VCaP (cell line): ENCODE measurements at regions not wholly inside any gene's neighbourhood (a gene's known extent, or its start where the extent isn't known, plus 50 kb on each side); places are given as distances from the start of the nearest gene placed in this dataset.

Experiments
- H3K27ac ChIP-seq: fragments of 450-650 bp; 2 replicates; pipeline ENCODE4 v1.5.1; 2017
- TF ChIP-seq, protein P1 (sequence below): fragments of 450-650 bp; conservative IDR thresholded peaks from 2 replicates; pipeline ENCODE4 v1.5.1; 2017; ENCODE audit warnings: mild to moderate bottlenecking, moderate library complexity

- H3K27ac ChIP-seq, result no peak overlapping the region
- TF ChIP-seq, protein P1, sequence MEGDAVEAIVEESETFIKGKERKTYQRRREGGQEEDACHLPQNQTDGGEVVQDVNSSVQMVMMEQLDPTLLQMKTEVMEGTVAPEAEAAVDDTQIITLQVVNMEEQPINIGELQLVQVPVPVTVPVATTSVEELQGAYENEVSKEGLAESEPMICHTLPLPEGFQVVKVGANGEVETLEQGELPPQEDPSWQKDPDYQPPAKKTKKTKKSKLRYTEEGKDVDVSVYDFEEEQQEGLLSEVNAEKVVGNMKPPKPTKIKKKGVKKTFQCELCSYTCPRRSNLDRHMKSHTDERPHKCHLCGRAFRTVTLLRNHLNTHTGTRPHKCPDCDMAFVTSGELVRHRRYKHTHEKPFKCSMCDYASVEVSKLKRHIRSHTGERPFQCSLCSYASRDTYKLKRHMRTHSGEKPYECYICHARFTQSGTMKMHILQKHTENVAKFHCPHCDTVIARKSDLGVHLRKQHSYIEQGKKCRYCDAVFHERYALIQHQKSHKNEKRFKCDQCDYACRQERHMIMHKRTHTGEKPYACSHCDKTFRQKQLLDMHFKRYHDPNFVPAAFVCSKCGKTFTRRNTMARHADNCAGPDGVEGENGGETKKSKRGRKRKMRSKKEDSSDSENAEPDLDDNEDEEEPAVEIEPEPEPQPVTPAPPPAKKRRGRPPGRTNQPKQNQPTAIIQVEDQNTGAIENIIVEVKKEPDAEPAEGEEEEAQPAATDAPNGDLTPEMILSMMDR, result no peak
These were observed 413.7 kb downstream of the PPP3CA start for GRCh38 chr4:100933628-100934027.

DNA sequence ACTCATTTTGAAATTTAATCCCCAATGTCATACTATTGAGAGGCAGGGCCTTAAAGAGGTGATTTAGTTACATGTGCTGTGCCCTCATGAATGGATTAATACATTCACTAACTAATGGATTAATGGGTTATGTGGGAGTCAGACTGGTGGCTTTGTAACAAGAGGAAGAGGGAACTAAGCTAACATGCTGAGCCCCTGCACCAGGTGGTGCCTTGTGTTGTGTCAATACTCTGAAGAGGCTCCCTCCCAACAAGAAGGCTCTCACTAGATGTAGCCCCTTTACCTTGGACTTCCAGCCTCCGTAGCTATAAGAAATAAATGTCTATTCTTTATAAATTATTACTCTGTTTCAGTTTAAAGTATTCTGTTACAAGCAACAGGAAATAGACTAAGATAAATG lies 411.9 kb upstream of the EMCN start:
- TF ChIP-seq, protein P1, result no peak
- no peak overlapping the region for H3K27ac ChIP-seq

- H3K27ac ChIP-seq, result no peak overlapping the region
- TF ChIP-seq, protein P1, result no peak
These were observed 411.3 kb upstream of the EMCN start for GRCh38 chr4:100929135-100929534.

DNA sequence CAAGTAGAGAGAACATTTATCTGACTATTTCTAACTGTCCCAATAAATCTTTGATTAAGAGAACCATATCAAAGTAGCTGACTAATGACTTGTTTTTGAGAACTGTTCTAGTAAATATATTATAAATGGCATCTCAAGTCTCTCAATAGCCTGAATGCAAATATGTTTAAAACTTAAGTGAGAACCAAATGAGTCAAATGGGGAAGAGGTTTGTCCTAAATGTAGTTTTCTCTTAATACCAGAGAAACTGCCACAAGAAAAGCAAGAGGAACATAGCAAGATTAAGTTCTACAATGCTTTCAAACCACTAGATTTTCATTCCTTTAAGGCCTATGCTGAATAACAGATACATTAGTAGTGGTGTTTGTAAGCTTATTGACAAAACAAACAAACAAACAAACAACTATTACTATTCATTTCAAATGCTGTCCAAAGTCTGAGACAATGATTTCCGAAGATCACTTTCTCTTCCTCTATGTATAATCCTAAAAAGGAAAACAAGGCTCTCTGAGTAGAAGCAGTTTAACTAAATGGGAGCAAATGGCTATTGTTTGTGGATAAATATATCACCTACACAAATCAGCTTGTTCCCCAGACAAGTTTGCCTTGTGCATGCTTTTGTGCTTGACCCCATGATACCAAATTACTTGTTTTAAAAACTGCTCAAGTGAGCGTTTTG lies 408.4 kb upstream of the EMCN start:
- TF ChIP-seq, protein P1, result no peak
- no peak overlapping the region for H3K27ac ChIP-seq

DNA sequence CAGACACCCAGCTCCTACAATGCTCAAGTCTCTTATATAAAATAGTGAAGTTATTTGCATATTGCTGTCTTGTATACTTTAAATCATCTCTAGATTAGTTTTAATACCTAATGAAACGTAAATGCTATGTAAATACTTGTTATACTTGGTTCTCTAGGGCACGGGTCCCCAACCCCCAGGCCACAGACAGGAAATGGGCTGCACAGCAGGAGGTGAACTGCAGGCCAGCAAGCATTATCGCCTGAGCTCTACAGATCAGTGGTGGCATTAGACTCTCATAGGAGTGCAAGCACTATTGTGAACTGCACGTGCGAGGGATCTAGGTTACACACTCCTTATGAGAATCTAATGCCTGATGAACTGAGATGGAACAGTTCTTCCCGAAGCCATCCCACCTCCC lies 395.9 kb upstream of the EMCN start:
- TF ChIP-seq, protein P1, result no peak

DNA sequence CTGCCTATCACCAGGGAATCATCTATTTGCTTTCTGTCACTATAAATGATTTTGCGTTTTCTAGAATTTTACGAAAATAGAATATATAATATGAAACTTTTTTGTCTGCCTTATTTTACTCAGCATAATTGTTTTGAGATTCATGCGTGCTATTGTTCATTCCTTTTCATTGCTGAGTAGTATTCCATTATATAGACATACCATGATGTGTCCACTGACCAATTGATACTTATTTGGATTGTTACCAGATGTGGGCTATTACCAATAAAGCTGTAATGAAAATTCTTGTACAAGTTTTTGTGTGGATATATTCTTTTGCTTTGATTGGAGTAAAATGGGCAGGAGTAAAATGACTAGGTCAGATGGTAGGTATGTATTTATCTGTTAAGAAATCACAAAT lies 390.7 kb upstream of the EMCN start:
- H3K27ac ChIP-seq, result peak overlapping the region; percentile 56; the same call in 1 of the 2 replicates
- TF ChIP-seq, protein P1, result no peak

More for the DNA sequence above, 395.9 kb upstream of the EMCN start:
- no peak overlapping the region for H3K27ac ChIP-seq

- TF ChIP-seq, protein P1, result peak; percentile 71
- H3K27ac ChIP-seq, result peak overlapping the region; percentile 56
These were observed 389.9 kb upstream of the EMCN start for GRCh38 chr4:100907465-100908454.
